ENCODE measurements at regions not wholly inside any gene's neighbourhood (a gene's known extent, or its start where the extent isn't known, plus 50 kb on each side); places are given as distances from the start of the nearest gene placed in this dataset.
"Not testable (repeated sequence)": the region's sequence is repeated elsewhere in the genome, so short reads cannot be mapped to it uniquely, and the experiment has no call there.

DNA sequence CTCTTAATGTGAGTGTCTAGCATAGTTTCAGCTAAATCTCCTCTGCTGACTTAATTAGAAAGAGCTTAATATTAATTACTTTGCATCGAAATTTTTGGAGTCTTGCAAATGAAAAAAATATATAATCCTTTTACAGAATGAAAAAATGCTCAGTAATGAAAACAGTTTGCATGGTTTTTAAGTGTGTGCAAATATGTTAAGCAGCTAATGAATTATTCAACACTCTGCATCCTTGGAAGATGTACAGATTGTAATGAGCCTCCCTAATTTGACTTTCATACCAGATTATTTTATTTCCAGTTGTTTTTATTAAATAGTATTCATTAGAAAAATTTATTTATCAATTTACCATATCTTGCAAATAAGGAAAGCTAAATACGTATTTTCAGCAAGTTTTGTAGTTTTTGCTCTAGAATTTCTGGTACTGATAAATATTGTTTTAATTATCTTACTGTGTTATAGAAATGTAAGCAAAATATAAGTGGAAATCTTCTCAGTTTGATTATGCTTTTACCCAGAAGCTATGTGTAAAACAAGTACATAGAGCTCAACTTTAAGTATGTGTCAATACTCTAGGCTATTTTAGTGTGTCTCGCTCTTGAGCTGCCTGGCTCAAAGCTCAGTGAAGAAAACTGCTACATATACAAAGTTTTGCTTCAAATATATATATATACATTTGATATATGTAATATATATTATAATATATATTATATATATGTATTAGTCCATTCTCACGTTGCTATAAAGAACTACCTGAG lies 714.9 kb upstream of the LUZP2 start:
- no peak for DNase-seq

DNA sequence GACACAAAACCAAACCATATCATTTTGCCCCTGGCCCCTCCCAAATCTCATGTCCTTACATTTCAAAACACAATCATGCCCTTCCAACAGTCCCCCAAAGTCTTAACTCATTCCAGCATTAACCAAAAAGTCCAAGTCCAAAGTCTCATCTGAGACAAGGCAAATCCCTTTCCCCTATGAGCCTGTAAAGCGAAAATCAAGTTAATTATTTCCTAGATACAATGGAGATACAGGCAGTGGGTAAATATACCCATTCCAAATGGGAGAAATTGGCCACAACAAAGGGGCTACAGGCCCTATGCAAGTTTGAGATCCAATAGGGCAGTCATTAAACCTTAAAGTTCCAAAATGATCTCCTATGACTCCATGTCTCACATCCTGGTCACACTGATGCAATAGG lies 709.9 kb upstream of the LUZP2 start:
- DNase-seq = not testable (repeated sequence)

DNA sequence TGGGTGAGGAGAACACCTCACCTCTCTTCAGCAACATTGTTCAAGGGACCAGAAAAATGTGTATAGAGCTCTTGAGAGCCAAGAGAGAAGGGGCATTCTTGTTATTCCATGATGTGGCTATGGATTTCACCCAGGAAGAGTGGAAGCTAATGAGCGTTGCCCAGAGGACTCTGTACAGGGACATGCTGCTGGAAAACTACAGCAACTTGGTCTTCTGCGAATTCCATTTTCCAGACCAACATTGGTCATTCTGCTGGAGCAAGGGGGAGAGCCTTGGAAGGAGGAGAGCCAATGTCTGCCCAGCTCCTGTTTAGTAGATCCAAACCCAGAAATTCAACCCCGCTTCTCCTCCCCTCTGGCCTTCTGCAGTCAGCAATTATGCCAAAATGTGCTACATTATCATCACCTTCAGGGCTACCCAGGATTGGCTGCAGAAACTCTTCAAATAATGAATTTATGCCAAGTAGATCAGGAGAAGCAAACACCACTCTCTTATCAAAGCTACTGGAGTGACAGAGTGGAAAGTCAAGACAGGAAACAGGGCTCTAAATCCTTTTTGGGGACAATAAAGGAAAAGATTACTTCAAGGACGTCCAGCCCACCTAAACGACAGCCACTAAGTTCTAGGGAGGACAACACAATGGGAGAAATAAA lies 707.5 kb upstream of the LUZP2 start:
- no peak for DNase-seq

DNA sequence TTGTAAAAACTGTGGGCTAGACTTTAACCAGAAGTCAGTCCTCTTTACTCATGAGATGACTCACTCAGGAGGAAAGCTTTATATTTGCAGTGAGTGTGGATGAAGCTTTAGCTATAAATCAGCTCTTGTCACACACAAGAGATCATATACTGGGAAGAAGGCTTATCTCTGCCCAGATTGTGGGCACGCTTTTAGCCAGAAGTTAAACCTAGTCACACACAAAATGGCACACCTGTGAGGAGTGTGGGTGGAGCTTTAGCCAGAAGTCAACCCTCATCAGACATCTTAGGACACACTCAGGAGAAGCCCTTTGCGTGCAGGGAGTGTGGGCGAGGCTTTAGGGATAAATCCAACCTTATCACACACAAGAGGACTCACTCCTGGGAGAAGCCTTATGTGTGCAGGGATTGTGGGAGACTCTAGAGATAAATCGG lies 706.9 kb upstream of the LUZP2 start:
- DNase-seq = no peak

DNA sequence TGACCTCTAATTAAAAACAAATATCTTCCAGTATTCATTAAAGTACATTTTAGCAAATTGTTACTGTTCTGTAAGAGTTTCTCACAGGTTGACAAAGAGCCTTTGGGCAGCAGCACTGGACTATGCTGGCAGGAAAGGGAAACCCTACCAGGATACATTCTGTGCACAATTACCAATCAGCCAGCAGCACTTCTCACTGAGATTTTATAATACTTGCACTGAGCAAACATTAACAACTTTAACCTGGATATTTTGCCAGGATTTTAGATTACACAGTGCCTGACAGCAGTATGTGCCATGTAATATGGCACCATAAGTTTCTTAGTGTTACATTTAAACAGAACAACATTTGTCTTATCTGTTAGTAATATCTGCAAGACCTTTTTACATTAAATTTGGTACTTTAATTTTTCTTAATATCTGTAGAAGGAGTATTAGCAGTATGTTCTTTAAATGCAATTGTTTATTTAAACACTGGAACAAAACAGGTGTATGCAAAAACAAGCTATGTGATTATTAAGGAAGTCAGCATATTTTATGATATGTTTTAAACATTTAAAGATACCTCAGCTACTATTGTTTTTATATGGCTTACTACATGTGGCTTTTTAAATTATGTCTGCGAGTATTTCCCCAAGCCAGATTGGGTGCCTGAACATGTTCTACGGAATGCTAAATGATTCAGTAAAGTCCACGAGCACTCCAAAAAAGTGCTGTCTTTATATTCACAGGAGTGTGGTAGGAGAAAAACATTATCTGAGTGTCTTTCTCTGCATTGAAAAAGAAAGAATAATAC lies 699.0 kb upstream of the LUZP2 start:
- DNase-seq = no peak

DNA sequence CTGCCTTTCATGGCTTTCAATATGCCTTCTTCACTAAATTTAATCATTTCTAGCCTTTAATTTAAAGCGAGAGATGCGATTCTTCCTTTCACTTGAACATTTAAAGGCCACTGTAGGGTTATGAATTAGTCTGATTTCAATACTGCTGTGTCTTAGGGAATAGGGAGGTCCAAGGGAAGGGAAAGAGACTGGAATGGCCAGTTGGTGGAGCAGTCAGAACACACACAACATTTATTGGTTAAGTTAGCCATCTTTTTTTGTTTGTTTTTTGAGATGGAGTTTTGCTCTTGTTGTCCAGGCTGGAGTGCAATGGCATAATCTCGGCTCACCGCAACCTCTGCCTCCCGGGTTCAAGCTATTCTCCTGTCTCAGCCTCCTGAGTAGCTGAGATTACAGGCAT lies 662.5 kb upstream of the LUZP2 start:
- DNase-seq = not testable (repeated sequence)

DNA sequence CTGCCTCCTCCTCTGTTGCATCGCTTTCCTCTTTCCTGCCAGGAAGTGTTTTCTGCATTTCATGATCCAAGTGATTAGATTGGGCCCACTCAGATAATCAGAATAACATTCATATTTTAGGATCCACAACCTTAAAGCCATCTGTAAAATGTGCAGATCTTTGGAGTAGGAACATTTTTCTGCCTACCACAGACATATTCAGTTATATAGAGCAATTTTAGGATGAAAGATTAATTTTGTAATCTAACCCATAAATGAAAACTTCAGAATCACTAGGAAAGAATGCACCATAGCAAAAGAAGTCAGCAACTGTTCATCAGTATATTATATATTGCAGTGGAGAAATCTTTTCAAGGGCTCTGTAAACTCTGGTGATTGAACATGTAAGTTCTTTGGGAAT lies 659.9 kb upstream of the LUZP2 start:
- DNase-seq = no peak

DNA sequence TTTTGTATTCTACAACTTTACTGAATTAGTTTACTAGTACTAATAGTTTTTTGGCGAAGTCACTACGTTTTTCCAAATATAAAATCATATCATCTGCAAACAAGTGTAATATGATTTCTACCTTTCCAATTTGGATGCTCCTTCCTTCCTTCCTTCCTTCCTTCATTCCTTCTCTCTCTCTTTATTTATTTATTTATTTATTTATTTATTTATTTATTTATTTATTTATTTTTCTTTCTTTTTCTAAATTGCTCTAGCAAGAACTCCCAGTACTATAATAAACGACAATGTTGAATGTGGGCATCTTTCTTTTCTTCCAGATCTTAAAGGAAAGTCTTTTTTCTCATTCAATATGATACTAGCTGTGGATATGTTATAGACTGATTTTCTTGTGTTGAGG lies 656.0 kb upstream of the LUZP2 start:
- no peak for DNase-seq

DNA sequence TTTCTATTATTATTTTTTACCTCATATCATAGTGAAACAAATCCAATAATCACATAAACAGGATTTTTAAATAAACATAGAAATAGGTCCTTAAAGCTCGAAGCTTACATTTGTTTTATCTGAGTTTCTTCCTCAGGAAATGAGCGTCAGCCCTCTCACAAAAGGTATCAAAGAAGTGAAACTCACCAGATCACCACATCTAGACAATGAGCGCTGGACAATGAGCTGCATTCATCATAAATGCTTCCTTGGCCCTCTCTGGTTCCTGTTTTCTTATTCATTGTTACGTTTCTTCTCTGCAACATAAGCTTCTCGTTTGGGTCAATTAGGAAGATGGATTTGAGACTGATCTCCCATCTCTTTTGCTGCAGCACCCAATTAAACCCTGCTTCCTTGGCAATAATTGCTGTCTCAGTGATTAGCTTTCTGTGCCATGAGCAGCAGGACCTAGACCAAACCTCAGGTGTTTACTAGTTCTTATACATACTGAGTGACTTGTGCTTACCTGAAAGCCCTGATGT lies 649.9 kb upstream of the LUZP2 start:
- no peak for DNase-seq

DNA sequence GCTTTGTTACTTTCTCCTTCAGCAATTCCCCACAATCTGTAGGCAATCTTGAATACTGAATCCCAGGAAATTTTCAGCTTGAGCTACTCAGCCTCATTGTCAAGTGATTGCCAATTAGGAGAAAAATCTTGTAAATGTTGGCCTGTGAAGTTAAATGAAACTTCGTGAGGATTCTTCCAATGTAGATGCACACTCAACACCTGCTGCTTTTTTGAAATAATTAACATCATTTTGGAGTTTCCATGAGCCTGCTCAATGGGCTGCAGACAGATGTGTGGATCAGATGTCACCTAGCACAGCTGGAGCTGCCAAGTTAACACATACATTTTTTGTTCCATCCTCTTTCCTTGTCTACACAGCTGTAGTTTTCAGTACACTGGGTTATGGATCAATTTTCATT lies 645.6 kb upstream of the LUZP2 start:
- no peak for DNase-seq

DNA sequence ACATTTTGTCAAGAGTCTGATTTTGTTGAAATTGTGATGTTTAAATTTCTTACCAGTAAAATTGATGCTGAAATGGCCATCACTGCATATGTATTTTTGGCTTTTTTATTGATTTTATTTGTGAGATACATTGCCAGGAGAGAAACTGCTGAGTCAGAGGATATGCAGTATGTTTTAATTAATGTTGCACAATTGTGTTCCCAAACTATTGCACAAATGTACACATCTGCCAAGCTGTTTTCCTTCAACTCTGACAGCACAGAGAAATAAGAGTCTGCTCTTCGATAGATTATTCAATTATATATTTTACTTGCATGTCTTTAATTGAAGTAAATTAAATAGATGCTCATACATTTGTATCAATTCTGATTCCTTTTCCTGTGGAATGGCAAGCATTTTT lies 640.2 kb upstream of the LUZP2 start:
- DNase-seq = no peak

DNA sequence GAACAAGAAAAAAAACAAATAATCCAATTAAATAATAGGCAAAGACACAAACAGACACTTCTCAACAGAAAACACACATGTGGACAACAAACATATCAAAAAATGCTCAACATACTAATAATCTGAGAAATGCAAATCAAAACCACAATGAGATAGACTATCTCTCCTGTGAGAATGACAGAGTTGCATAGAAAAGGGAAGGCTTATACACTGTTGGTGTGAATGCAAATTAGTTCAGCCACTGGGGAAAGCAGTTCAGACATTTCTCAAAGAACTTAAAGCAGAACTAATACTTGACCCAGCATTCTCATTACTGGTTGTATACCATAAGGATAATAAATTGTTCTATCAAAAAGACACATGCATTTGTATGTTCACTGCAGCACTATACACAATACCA lies 637.8 kb upstream of the LUZP2 start:
- DNase-seq = no peak

DNA sequence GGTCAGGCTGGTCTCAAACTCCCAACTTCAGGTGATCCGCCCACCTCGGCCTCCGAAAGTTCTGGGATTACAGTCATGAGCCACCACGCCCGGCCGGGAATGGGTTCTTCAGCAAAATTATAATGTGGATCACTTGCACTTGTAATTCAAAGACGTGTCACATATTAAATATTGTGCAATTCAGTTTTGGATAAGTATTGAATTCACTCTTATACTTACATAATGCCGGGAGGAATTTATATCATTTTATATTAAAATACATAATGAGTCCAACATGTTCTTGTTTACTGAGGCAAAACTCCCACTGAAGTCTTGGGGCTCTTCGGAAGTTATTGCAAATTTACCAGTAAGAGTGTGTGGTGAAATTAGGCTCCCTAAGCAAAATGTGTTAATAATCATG lies 635.2 kb upstream of the LUZP2 start:
- DNase-seq = no peak

DNA sequence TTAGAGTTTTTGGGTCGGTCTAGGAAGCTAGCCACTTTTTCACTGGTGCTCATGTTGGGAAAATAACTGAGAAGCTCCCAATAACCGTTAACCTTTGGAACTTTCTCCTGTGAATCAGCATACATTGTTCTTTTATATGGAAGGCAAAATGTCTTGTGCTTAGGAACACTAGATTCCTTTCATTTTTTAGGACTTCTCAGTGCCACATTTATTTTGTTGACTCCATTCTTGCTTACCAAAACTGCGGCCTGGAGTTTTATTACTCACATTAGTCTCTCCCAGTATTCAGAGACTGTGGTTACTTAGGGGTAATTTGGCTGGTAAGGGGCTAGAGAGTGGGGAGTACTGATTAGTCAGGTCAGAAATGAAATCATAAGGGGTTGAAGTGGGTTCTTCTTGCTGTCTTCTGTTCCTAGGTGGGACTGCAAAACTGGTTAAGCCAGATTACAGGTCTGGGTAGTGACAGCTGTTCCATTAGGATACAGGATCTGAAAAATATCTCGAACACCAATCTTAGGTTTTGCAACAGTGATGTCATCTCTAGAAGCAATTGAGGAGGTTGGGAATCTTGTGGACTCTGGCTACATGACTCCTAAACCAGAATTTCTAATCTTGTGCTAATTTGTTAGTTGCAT lies 631.4 kb upstream of the LUZP2 start:
- no peak for DNase-seq

DNA sequence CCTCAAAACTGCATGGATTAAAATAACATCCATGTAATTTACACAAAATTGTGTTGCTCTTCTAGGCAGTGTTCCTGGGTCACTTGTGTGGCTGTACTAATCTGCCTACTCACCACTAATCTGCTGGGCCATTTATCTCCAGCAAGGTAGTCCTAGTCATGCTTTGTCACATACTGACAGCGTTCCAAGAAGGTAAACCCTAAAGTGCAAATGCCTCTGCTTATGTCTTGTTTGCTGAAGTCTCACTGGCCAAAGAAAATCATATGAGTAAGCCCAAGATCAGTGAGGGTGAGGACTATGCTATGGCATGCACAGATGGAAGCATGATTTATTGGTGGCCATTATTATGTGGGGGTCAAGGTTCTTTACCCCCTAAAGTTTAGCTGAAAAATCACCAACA lies 630.2 kb upstream of the LUZP2 start:
- DNase-seq = no peak

DNA sequence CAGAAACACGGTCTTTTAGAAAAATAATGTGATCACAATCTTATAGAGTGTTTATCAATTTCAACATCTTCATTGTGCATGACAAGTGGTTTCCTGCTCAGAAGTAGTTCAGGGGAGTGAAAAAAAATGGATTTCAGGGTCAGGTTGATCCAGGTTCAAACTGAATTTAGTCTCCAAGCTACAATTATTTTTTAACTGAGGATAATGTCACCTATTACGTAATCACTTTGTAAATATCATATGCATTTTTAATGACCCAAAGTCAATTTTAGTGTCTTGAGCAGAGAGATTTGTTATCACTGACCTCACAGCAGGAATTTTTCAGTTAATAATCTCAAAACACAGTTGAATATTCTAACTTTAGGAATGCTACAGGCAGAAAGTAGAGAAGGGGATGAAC lies 627.2 kb upstream of the LUZP2 start:
- no peak for DNase-seq

DNA sequence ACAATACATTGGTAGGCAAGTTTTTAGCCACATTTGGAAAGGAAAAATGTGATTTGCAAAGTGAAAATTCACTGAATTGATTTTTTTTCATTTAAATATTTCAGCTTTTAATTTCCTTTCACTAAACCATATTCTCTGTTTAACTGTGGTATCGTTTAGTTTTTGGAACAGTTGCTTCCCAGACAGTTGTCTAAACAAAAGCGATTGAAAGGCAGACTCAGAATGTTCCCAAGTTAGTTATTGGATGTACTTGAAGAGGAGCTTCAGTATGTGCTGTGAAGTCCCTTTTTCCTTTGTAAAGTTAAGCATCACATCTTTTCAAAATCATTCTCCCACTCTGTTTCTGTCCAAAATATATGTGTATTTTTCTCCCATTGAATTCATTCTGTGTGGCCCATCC lies 623.4 kb upstream of the LUZP2 start:
- no peak for DNase-seq

DNA sequence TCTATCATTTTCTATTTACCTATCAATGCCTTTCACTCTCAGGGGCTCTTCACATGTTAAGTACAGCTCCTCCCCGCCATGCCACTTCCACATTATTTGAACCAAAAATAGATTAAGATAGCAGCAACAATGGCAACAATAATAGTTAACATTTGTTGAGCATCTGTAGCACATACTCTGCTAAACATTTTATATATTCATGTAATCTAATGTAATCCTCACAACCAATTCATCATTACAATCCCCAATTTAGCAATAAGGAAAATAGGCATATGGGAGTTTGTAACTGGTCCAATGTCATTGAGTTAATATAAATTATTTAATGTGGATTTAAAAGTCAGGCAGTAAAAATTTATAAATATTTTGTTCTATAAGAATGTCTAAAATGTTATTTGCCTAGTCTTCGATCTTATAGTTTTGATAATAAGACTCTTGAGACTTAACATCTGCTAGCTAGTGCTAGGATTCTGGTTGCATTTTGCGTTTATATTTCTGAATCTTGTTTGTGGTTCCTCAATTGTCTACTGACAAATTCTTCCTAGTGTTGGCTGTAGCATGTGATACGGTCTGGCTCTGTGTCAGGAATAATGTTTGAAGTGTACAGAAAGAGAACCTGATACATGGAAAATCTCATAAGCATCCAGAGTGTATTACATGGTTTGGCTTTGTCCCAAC lies 621.5 kb upstream of the LUZP2 start:
- no peak for DNase-seq

DNA sequence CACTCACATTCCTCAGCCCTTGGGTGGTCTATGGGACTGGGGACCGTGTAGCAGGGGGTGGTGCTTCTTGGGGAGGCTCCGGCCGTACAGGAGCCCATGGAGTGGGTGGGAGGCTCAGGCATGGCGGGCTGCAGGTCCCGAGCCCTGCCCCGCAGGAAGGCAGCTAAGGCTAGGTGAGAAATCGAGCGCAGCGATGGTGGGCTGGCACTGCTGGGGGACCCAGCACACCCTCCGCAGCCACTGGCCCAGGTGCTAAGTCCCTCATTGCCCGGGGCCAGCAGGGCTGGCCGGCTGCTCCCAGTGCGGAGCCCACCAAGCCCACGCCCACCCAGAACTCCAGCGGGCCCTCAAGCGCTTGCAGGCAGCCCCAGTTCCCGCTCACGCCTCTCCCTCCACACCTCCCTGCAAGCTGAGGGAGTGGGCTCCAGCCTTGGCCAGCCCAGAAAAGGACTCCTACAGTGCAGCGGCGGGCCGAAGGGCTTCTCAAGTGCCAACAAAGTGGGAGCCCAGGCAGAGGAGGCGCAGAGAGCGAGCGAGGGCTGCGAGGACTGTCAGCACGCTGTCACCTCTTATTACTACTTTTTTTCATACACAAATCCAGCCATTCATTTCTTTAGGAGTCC lies 613.3 kb upstream of the LUZP2 start:
- DNase-seq = not testable (repeated sequence)

DNA sequence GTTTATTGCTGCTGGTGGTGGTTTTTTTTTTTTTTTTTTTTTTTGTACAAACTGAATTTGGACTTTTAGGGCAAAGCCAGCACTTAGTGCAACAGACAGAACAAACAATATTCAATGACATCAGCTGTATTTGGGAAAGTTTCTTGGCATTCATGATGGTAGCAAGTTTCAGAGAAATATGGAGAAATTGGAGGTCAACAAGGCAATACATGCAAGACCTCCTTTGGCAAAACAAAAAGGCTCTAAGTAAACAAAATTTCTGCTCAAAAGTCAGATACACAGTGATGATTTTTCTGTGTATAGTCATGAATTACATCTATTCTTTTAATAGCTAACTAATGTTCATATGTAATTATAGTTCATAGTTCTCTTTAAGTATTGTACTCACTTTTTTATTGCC lies 612.5 kb upstream of the LUZP2 start:
- DNase-seq = no peak

DNA sequence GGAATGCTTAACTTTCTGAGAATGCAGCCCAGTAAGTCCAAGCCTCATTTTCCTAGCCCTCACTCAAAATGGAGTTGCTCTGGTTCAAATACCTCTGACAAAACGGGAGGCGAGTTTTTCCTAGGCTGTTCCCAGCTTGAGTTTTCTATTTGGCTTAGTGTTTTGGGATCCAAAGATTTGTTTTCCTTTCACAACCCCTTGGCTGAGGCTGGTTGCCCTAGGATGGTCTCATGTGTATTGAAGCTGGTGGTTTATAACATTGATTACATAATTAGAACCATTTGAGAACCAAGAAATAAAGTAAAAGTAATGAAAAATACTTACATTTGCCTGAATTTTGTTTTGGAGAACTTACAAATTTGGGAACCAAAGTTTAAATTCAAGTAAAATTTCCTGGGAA lies 611.1 kb upstream of the LUZP2 start:
- DNase-seq = no peak

DNA sequence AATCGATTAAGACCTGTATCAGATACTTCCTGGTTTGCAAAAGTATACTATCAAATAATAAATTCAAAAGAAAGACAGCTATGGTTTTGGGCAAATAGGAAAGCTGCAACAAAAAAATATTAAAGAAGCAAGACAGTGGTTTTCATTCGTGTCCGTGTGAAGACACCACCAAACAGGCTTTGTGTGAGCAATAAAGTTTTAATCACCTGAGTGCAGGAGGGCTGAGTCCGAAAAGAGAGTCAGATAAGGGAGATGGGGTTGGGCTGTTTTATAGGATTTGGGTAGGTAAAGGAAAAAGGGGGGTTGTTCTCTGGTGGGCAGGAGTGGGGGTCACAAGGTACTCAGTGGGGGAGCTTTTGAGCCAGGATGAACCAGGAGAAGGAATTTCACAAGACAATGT lies 609.7 kb upstream of the LUZP2 start:
- not testable (repeated sequence) for DNase-seq
